SIG-M5 treated with dmso at 0.1 percent for 504 hours (cell line): ENCODE measurements at regions not wholly inside any gene's neighbourhood (a gene's known extent, or its start where the extent isn't known, plus 50 kb on each side); places are given as distances from the start of the nearest gene placed in this dataset.

Experiments
- DNase-seq: peaks from one replicate; lab custom pipeline; 2025; ENCODE audit not compliant: unreplicated experiment; lab: John Stamatoyannopoulos, UW

DNA sequence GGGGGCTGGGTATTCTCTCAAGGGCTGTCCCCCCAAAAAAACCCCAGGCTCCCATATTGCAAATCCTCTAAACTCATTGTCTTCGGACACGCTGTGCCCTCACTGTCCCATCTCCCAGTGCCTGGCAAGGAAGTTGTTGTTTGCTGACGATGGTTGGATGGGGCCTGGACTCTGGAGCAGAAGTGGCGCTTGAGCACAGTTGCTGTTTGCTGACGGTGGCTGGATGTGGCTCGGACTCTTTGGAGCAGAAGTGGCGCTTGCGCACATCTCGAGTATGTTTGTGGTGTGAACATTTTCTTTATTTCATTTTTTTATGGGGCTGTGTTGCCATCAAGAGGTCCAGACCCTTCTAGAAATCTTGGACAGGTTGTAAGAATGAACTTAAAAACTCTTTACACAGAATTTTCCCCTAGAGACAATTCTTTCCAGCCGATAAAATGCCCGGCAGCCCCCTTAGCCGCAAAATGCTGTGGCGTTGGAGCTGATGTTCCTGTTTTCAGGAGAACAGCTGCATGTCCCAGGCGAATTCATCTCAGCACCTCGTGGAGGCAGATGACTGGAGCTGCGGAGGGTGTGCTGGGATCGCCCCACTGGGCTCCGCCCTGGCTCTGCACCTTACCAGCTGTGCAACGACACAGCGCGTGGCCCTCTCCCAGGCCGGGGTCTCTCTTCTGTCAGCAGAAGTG lies 1167.4 kb downstream of the BRD1 start:
- DNase-seq: no peak

DNA sequence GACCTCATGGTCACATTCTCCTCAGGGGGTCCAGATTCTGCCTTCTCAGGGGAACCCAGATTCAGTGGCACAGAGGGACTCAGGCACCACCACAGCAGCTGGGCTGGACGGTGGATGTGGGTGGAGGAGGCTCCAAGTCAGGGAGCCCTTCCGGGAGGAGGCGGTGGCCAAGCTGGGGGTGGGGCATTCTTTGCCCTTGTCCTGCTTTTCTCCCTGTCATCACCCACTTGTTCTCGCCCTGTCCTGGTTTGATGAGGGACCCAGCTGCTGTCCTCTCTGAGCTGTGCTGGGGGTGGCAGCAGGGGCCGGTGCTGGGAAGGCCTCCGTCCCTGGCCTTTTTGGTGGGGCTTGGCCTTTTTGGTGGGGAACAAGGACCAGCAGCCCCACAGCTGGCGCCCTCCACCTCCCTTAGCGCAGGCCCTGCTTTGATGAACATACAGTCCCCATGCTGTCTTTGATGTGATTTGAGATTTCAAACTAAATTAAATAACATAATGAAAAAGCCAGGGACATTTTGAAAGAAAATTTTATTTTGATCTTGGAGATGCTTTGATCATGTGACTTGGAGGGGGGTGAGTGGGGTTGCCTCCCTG lies 1168.2 kb downstream of the BRD1 start:
- no peak for DNase-seq

DNA sequence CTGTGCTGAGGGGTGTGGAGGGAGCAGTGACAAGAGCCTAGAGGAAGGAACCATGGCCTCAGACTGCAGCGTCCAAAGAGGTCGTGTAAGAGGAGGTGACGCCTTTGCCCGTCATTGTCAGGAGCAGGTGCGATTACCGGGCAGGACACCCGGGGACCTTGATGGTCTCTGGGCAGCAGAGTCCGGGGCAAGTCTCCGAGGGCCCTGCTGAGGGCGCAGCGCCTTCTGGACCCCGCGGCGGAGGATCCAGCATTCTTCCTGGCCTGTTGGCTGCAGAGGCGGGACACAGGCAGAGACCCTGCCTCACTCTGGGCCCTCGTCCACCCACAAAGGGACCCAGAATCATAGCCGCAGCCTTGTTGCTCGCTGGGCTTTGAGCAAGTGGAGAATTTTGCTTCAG lies 1168.8 kb downstream of the BRD1 start:
- no peak for DNase-seq

DNA sequence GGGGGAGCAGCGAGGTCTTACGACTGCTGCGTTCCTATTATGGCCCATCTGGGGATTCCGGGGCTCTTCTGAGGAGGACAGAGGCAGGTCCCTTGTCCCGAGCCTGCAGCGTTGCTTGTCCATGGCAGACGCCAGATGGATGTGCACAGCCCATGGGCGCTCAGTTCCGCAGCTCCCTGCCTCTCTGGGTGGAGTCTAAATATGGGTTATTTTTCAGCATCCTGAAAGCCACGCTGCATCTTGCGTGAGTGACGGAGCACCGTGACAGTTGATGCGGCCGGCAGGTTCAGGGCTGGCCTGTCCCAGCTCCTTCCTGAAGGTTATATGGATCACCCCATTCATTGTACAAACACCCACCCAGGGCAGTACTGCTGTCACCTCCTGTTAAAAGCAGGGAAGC lies 1169.4 kb downstream of the BRD1 start:
- no peak for DNase-seq

DNA sequence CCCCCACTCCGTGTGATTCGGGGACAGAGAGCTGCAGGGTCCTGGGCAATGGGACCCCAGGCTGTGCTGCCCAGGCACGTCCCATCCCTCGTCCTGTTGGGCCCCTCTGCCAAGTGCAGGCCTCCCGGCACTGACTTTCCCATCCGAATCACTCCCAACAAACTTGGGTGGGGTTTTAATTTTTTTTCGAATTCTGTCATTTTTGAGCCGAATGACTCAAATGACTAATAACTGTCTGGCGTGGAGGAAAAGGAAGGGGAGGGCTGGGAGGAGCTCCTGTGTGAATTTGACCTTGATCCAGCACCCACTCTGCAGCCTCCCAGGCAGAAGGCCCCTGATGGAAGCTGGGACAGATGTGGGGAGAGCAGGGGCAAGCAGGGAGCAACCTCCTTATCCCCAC lies 1173.2 kb downstream of the BRD1 start:
- no peak for DNase-seq

DNA sequence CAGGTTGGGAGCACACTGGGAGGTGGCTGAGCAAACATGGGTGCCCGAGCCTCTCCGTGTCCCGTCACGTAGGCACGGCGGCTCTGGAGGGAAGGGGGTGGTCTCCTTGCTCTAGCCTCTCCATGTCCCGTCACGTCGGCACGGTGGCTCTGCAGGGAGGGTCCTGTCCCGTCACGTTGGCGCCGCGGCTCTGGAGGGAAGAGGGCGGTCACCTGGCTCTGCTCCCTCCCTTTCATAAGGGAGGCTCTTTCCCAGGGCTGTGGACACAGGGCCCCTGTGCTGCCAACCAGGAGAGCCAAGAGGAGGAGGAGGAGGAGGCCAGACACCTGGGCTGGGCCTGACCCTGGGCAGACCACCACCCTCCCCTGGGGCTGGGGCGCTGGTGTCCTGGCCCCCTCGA lies 1173.7 kb downstream of the BRD1 start:
- DNase-seq: no peak

DNA sequence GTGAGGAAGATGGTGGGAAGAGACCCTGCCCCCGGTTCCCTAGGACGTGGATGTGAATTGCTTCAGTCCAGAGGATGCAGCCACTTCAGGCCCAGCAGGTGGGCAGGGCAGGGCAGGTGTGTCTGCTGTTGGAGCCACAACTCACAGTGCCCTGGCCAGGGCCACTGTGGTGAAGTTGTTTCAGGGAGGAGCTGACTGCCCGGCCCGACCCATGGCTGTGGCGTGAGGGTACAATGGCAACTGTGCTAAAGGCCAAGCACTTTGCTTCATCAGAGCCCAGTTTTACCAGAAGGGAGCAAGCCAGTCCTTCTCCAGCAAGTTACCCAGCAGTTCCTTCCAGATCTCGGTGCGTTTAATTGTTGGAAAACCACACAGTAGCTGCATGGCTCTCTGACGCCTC lies 1174.4 kb downstream of the BRD1 start:
- DNase-seq: no peak

DNA sequence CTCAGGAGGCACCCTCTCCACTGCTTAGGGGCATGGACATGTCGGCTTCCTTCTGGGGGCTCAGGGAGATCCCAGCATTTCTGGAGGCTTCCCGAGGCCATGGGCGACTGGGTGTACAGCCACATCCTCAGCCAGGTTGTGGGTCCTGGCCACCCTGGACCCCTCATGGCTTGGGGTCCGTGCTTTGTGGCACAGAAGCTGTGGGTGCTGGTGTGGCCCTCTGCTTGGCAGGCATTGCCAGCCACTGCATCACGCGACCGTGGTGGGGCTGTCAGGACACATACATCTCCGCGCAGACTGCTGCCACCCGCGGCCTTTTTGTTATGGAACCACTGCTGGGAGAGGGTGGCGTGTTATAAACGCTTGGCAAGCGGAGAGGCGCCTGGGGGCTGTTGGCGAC lies 1174.9 kb downstream of the BRD1 start:
- no peak for DNase-seq

DNA sequence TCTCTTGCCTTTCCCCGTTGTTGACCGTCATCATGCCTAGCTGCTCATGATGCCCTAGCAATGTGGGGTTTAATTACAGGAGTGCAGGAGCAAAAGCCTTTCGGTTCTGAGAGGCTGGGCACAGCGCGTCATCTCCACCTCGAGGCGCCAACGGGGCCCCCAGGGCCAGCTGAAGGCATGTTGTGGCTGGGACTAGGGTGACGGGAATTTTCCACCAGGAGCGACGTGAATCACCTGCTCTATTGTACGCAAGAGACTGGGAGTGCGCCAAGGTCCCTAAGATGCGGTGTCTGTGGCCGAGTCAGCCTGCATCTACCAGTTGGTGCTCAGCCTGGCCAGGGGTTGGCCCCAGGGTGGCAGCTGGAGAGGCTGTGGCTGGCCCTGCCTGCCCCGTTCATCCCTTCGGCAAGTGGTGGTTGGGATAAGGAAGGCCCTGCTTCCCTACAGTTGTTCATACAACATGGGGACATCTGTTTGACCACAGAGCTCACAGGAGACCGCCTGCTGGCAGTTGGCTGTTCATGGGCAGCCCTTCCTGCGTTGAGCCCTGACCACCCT lies 1175.6 kb downstream of the BRD1 start:
- DNase-seq: no peak

DNA sequence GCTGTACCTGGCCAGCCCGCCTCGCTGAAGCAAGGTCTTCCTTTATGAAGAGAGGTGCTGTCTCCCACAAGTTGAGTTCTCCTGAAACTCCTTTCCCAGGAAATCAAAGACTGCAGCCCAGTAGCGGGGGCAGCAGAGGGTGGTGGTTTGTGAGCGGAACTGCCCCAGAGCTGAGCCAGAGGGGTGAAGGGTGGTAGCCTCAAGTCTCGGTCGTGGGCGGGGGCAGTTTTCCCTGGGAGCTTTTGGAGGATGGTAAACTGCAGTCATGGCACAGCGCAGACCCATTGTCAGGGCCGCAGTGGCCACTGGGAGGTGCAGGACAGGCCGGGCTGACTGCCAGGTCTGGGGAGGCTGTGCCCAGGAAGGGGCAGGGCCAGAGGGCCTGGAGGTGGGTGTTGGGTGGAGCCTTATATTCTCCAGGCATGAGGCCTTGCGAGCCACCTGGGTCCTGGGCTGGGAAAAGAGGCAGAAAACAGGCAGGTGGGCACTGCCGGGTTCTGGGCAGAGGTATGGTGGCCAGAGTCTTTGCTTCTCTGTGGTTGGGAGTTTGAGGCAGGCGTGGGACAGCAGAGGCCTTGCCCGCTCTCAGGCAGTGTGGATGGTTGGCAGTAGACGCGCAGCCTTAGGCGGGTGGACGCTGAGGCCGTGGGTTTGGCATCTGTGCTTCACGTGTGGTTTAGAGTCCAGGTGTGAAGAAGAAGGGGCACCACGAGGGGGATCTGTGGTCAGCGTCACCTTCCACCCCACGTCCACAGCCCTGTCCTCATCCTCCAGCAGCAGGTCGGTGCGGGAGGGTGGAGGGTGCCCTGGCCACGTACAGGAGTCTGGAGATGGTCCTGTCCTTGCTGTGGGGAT lies 1176.4 kb downstream of the BRD1 start:
- no peak for DNase-seq

DNA sequence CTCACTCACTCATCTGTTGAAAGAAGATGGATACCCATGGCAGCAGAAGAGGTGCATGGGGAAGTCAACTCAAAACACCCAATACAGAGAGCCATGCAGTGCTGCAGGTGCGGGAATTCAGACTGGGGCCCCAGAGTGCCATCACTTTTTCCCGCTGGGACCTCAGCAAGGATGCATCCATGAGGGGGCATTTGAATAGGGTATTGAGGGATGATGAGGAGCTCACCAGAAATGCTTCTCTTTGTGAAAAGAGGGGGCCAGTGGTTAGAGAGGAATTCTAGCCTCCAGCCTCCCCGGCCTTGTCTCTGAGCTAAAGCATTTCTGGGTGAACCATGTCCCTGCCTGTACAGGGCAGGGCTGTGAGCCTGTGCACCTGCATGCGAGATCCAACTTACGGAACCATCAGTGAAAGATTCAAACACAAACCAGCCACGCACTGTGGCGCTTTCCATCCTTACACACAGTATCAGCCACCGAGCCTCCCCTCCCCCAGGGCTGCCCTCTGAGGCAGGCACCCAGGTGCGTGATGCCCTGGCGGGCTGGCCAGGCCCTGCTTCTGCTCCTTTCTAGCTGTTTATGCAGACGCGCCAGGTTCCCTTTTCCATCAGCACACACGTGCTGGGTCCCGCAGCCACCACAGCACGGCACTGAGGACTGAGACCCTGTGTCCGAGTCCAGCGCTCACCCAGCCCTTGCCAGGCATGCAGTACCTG lies 1177.2 kb downstream of the BRD1 start:
- no peak for DNase-seq

DNA sequence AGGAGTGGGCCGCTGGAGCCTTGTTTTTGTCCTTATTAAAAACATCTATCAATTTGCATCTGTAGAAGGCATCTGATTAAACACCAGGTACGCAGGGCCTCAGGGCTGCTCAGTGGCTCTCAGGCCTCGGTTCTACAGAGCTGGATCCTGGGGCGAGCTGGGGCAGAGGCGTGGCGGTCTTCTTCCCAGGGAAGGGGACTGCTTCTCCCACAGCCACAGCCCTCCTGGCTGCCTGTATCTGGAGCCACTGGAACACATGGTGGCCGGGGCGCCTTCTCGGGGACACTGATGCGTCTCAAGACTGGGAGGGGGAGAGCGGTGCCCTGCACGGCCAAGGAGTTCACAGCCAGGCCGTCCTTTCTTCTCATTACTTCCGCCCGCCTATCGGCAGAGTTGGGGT lies 1178.2 kb downstream of the BRD1 start:
- DNase-seq: no peak

DNA sequence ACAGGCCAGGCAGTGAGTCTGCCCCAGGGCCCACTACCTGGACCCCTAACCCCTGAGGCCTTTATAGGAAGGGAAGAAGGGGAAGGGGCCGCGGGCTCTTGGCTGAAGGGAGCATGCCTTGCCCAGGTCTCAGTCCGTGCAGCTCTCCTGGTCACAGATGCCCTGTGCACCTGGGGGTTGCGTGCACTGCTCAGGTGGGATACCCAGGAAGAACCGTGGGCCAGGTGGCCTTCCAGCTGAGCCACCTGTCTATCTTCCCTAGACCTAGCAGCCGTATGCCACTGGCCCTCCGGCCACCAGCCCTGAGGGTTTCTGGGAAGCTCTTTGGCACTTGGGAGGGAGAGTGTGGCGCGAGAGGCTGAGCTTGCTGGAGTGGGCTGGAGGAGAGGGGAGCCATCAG lies 1178.6 kb downstream of the BRD1 start:
- DNase-seq: no peak

DNA sequence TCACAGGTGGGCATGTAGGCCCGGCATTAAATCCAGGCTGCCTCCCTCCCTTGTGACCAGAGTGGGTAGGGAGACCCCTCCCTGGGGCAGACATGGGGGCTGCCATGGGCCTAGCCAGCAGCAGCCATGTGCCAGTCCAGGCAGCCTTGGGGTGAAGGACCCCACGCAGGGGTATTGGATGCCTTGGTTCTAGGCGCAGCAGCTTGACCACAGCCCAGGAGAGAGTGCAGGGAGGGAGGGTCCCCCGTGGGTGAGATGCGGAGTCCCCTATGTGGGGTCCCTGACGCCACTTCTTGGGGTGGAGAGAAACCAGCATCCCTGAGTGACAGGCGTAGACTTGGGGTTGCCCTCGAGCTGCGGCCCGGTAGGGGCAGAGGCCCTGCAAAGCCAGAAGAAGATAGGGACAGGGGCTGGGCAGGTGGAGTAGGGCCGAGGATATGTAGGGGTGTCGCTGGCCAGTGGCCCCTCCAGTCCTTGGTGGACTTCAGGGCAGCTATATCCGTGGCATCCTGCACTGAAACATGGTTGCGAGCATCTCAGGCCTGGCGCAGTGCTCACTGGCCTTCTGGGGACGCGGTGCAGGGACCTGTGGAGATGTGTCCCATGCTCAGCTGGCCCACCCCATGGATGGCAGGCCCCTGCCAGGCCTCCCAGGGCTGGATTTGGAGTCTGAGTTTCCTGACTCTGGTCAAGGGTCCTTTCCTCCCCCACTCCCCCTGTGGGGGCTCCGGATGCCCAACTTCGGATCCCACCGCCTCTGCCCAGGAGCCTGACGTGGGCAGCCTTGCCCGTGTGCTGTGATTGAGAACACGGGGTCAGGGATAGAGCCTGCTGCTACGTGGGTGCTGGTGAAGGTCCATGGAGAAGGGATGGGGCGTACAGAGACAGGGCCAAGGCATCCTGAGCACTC lies 1179.8 kb downstream of the BRD1 start:
- peak; percentile 0 for DNase-seq

DNA sequence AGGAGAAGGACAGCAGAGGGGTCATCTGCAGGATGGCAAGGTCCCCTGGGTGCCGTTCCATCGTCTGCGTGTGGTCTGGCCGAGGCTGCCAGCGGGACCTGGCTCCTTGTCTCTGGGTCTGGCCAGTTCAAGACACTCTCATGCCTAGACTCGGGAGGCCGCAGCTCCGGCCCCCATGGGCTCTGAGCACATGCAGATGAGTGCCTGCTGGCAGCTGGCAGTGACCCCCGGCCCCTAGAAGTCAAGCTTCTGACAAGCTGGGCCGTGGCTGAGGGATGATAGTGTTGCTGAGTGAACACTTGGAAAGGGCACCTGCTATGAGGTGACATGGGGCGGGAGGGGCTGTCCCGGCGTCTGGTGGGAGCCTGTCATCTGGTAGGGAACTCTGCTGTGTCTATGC lies 1180.6 kb downstream of the BRD1 start:
- DNase-seq: no peak

DNA sequence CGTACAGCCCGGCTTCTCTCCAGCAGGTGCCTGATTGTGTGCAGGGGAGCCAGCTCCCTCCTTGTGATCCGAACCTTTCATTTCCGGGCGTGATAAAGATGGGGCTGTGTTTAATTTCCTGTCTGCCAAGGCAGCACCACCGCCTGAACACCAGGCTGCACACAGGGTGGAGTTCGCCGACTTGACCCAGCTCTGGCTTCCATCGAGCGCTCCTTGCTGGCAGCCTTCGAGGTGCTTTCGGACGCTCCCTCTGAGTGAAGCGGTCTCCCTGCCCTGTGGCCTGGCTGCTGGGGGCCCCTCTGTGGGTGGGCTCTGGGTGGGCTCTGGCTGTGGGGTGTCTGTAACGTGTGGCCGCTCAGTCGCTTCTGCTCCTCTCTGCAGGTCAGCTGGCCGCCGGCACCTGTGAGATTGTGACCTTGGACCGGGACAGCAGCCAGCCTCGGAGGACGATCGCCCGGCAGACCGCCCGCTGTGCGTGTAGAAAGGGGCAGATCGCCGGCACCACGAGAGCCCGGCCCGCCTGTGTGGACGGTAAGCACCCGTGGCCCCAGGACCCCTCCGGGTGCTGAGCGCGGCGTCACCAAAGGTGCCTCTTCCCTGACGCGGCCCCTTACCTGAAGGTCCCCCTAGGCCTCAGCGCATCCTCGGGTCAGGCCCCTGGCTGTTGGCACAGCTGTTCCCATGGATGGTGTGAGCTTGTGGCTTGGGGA lies 1181.3 kb downstream of the BRD1 start:
- no peak for DNase-seq

DNA sequence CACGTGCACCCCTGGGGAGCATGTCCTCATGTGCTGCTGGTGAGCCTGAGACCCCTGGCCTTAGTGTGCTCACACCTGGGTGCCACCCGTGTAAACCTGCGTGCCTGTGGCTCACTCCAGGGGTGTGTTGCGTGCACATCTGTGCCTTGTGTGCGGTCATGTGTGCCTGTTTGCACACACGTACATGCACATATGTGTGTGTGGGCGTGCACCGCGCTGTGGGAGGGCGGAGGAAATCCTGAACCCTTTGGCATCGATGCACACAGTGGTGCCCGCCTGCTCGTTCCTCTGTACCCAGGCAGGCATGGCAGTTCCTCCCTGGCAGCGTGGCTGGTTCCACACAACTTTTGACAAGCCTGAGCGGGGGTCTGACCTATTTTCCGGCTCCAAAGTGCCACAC lies 1181.9 kb downstream of the BRD1 start:
- no peak for DNase-seq

DNA sequence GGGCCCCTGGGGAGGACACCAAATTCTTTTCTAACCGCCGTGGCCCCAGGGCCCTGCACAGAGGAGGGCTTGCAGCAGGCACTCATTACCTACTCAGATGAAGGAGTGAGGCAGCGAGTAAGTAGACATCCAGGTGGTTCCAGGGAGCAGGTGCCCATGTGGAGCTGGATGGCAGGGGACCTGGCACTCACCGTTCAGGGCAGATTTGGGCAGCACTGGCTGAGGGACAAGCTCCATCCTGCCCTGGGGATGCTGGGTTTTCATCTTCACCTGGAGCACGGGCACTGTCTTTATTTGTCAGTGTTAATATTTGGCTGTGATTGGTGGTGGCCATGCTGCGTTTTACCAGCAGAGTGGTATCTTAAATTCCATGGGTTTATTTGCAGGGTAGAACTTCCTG lies 1182.7 kb downstream of the BRD1 start:
- no peak for DNase-seq

DNA sequence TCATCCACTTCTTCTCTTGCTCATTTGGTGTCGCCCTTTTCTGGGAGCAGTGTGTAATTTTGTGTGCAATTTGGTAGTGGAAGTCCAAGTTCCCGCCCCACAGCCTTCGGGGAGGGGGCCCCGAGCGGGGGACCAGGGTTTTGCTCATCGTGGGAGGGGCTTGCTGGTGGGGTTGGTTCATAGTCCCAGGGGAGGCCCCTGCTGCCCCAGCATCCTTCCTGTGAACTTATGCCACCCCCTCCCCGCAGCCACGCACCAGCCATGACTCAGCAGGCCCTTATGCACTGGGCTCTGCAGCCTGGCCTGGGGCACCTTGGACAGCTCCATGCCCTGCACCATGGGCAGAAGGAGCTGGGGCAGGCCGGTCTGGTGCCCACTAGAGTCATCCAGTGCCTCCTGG lies 1183.6 kb downstream of the BRD1 start:
- peak; percentile 0 for DNase-seq
